ENCODE measurements at regions not wholly inside any gene's neighbourhood (a gene's known extent, or its start where the extent isn't known, plus 50 kb on each side); places are given as distances from the start of the nearest gene placed in this dataset.

GRCh38 chr11:95545116-95545875 is 244.3 kb downstream of the FAM76B start:
- no peak for DNase-seq (ENCODE audit: low read depth)
- no peak overlapping the region for H3K4me3 ChIP-seq (ENCODE audit: low read length)
- no peak for TF ChIP-seq CTCF (conservative IDR thresholded peaks at IDR 0.05; ENCODE audit: low read length)

GRCh38 chr11:95544095-95544856 is 245.3 kb downstream of the FAM76B start:
- DNase-seq (ENCODE audit: low read depth) = peak; percentile 33
- TF ChIP-seq CTCF (conservative IDR thresholded peaks at IDR 0.05; ENCODE audit: low read length) = no peak
- no peak overlapping the region for H3K4me3 ChIP-seq (ENCODE audit: low read length)

DNA sequence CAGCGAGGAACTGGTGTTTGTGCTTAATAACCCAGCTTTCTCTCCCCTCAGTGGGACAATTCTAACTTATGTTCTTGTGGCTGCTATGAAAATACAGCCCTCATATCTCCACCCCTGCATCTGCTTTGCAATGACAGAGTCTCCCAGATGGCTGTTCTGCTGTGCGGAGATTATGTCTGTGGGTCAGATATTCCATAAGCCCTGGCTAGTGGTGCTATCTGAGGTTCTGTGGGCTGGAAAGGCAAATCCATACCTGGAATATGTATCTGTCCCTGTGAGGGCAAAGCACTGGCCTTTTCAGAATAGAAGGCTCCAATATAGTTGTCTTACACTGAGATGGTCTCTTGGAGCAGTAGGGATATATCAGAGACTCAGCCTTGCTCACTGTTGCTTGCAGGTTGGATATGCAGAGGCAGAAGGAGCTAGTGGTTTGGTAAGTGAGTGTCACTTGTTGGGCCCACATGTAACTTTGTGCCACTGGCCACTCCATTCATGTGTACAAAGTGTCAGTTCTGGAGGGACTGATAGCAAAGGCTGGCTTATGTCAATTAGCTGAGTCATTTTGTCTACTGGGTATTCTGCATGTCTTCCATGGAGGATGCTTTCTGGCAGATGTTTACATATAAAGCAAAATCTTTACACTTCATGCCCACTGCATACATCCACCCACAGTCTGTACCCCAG is 246.6 kb downstream of the FAM76B start:
- DNase-seq (ENCODE audit: low read depth) = no peak

GRCh38 chr11:95541715-95542114 is 247.9 kb downstream of the FAM76B start:
- DNase-seq (ENCODE audit: low read depth) = no peak

More for the DNA sequence above, 246.6 kb downstream of the FAM76B start:
- no peak overlapping the region for H3K4me3 ChIP-seq (ENCODE audit: low read length)
- TF ChIP-seq CTCF (conservative IDR thresholded peaks at IDR 0.05; ENCODE audit: low read length) = no peak

GRCh38 chr11:95536047-95536690 is 253.4 kb downstream of the FAM76B start:
- H3K4me3 ChIP-seq (ENCODE audit: low read length) = no peak overlapping the region
- no peak for TF ChIP-seq CTCF (conservative IDR thresholded peaks at IDR 0.05; ENCODE audit: low read length)
- peak; percentile 44 for DNase-seq (ENCODE audit: low read depth)

More at GRCh38 chr11:95541715-95542114, 247.9 kb downstream of the FAM76B start:
- no peak for TF ChIP-seq CTCF (conservative IDR thresholded peaks at IDR 0.05; ENCODE audit: low read length)
- H3K4me3 ChIP-seq (ENCODE audit: low read length) = no peak overlapping the region

DNA sequence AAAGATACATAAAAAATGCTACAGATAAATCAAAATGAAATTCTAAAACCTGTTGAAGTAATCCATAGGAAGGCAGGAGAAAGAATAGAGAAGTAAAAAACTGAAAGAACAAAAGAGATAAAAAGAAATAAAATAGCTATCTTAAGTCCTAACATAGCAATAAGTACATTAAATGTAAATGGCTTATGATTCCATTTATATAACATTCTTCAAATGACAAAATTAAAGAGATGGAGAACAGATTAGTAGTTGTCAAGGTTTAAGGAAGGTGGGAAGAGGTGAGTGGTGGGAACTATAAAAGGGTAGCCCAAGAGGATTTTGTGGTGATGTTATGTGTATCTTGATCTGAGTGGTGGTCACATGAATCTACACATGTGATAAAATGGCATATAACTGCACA is 254.8 kb downstream of the FAM76B start:
- DNase-seq (ENCODE audit: low read depth) = no peak
- no peak overlapping the region for H3K4me3 ChIP-seq (ENCODE audit: low read length)
- TF ChIP-seq CTCF (conservative IDR thresholded peaks at IDR 0.05; ENCODE audit: low read length) = no peak
